PC-3 (cell line): ENCODE measurements at regions not wholly inside any gene's neighbourhood (a gene's known extent, or its start where the extent isn't known, plus 50 kb on each side); places are given as distances from the start of the nearest gene placed in this dataset.

Source experiments
- ATAC-seq: fragments of 200-7000 bp; cut with Tn5 transposase; 2 replicates; pipeline ENCODE4 v1.9.1; 2020; ENCODE audit warnings: mild to moderate bottlenecking, moderate library complexity
- BruUV-seq: library from RNA; stranded (reverse); fragments of 400-500 nt; replicated peaks from 2 replicates; lab custom pipeline; 2021; lab: Mats Ljungman, UMichigan
- CTCF ChIA-PET: fragments of 300-600 bp; sonication (Branson Sonifier 250); formaldehyde crosslinking; loops from one replicate; lab custom pipeline; 2022; ENCODE audit warnings: antibody characterized with exemption; lab: Charles Lee
- POLR2A ChIA-PET: fragments of 300-600 bp; sonication (Branson Sonifier 250); formaldehyde crosslinking; loops from one replicate; lab custom pipeline; 2022; ENCODE audit warnings: antibody characterized with exemption; ENCODE audit not compliant: unreplicated experiment; lab: Charles Lee
- DNase-seq: peaks from one replicate; pipeline ENCODE4 v3.0.0-alpha.2; 2015
- H2AFZ ChIP-seq: fragments of 300-600 bp; sonication (generic); 2 replicates; pipeline ENCODE4 v1.6.0; 2016; ENCODE audit warnings: antibody characterized with exemption, low read length
- H3F3A ChIP-seq: fragments of 300-600 bp; sonication (generic); one replicate; pipeline ENCODE4 v1.6.0; 2017; ENCODE audit warnings: antibody characterized with exemption, low read length, control low read depth, mild to moderate bottlenecking; ENCODE audit not compliant: unreplicated experiment
- H3K27ac ChIP-seq: fragments of 300-600 bp; sonication (generic); 2 replicates; pipeline ENCODE4 v1.5.1; 2016; ENCODE audit warnings: mild to moderate bottlenecking, low read length
- H3K27me3 ChIP-seq: fragments of 300-600 bp; sonication (generic); 2 replicates; pipeline ENCODE4 v1.6.1; 2016; ENCODE audit warnings: low read length, mixed read lengths
- H3K36me3 ChIP-seq: fragments of 300-600 bp; sonication (generic); 2 replicates; pipeline ENCODE4 v1.6.1; 2016; ENCODE audit warnings: low read depth, mixed run types, low read length, mixed read lengths
- H3K4me1 ChIP-seq: fragments of 300-600 bp; sonication (generic); 2 replicates; pipeline ENCODE4 v1.5.1; 2016; ENCODE audit warnings: low read length; ENCODE audit not compliant: insufficient read depth
- H3K4me2 ChIP-seq: fragments of 300-600 bp; sonication (generic); 2 replicates; pipeline ENCODE4 v1.6.0; 2016; ENCODE audit warnings: low read length
- H3K4me3 ChIP-seq: fragments of 300-600 bp; sonication (generic); 2 replicates; pipeline ENCODE4 v1.5.1; 2016; ENCODE audit warnings: mild to moderate bottlenecking, low read length, mixed read lengths
- H3K79me2 ChIP-seq: fragments of 300-600 bp; sonication (generic); 2 replicates; pipeline ENCODE4 v1.6.1; 2017; ENCODE audit warnings: low read length, mixed read lengths
- H3K9ac ChIP-seq: fragments of 300-600 bp; sonication (generic); 2 replicates; pipeline ENCODE4 v1.6.0; 2016; ENCODE audit warnings: mild to moderate bottlenecking, low read length
- H3K9me2 ChIP-seq: fragments of 300-600 bp; sonication (generic); replicated peaks from 2 replicates; pipeline ENCODE4 v1.6.1; 2016; ENCODE audit warnings: mixed run types, low read length, mixed read lengths
- H3K9me3 ChIP-seq: fragments of 300-600 bp; sonication (generic); 2 replicates; pipeline ENCODE4 v1.6.1; 2016; ENCODE audit warnings: low read length, mixed read lengths
- H4K20me1 ChIP-seq: fragments of 300-600 bp; sonication (generic); 2 replicates; pipeline ENCODE4 v1.6.1; 2016; ENCODE audit warnings: low read length, mixed read lengths
- EZH2 ChIP-seq: fragments of 300-600 bp; sonication (generic); IDR thresholded peaks from one replicate; pipeline ENCODE4 v1.6.1; 2017; ENCODE audit warnings: antibody characterized with exemption, mild to moderate bottlenecking, low read length; ENCODE audit not compliant: unreplicated experiment
- EZH2phosphoT487 ChIP-seq: fragments of 300-600 bp; sonication (generic); IDR thresholded peaks from 2 replicates; pipeline ENCODE4 v1.6.1; 2018; ENCODE audit warnings: mild to moderate bottlenecking, antibody characterized with exemption, low read length, borderline replicate concordance
- intact Hi-C: fragments of 100-400 bp; cut with micrococcal nuclease; formaldehyde crosslinking; loops from 2 replicates; pipeline ENCODE4 v1.9.0; 2023
- TF ChIP-seq, protein P1 (sequence below): fragments of 300-600 bp; sonication (generic); conservative IDR thresholded peaks from 2 replicates; pipeline ENCODE4 v1.5.1; 2017; ENCODE audit warnings: antibody characterized with exemption, low read depth, mild to moderate bottlenecking, low read length

DNA sequence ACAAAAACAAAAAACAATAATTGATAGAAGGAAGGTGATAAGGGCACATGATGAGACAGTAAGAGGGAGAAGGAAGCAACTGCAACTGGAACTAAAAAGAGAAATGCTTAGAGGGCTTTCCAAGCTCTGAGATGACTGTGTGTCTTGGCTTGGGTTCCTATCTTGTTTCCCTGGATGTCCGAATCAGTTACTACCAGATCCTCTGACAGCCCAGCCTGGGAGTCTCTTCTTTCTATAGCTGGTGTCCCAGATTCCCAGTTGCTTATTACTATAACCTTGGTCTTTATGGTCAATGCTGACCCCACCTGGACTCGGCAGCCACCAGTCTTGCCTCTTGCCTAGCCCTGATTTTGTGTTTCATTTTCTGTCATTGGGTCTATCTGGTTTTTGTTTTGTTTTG, 116.4 kb downstream of the RFC3 start:
- Histone ChIP-seq H3K4me2 (no peak overlapping the region), H3K36me3 (no peaks in the 10 kb centered on the region), H3K9me3 (no peaks in the 10 kb centered on the region), H3K79me2 (no peaks in the 10 kb centered on the region), H3F3A (no peaks in the 10 kb centered on the region), H4K20me1 (no peaks in the 10 kb centered on the region), H2AFZ (no peak overlapping the region), H3K9me2 (no peaks in the 10 kb centered on the region), H3K4me3 (no peak overlapping the region), H3K9ac (no peak overlapping the region), H3K27me3 (no peaks in the 10 kb centered on the region), H3K4me1 (no peaks in the 10 kb centered on the region), H3K27ac (no peak overlapping the region)
- intact Hi-C loops: loop anchor here (5.0 kb wide), 1 partner anchor 73 kb away; no protein-coding TSS in a partner anchor
- TF ChIP-seq EZH2 (no peak), EZH2phosphoT487 (no peak)
- TF ChIP-seq, protein P1, sequence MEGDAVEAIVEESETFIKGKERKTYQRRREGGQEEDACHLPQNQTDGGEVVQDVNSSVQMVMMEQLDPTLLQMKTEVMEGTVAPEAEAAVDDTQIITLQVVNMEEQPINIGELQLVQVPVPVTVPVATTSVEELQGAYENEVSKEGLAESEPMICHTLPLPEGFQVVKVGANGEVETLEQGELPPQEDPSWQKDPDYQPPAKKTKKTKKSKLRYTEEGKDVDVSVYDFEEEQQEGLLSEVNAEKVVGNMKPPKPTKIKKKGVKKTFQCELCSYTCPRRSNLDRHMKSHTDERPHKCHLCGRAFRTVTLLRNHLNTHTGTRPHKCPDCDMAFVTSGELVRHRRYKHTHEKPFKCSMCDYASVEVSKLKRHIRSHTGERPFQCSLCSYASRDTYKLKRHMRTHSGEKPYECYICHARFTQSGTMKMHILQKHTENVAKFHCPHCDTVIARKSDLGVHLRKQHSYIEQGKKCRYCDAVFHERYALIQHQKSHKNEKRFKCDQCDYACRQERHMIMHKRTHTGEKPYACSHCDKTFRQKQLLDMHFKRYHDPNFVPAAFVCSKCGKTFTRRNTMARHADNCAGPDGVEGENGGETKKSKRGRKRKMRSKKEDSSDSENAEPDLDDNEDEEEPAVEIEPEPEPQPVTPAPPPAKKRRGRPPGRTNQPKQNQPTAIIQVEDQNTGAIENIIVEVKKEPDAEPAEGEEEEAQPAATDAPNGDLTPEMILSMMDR: no peak
- ChIA-PET CTCF (no interaction called here), POLR2A (no interaction called here)
- no TSS peak for BruUV-seq
- DNase-seq (no peak), ATAC-seq (no peak)

DNA sequence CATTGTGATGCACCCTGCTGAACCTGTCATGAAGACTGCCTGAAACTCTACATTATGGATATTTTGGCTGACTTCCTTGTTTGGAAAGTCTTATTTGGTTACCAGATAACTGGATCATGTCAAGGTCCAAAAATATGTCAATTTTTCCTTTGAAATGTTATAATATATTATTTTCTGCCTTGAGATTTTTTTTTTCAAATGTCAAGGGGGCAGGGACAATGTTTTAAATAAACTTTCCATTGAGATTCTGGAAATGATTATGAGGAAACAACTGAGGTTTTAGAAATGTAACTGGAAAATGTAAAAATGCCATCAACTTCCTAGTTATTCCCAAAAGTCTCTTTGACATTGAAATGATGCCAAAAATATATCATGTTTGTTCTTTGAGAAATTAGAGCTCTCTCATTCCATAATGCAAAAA, 117.0 kb downstream of the RFC3 start:
- Histone ChIP-seq H2AFZ (no peak overlapping the region), H3K9me3 (no peaks in the 10 kb centered on the region), H3K9me2 (no peaks in the 10 kb centered on the region), H3K4me2 (no peak overlapping the region), H3F3A (no peaks in the 10 kb centered on the region), H3K9ac (no peak overlapping the region), H3K4me3 (no peak overlapping the region), H3K79me2 (no peaks in the 10 kb centered on the region), H3K4me1 (no peaks in the 10 kb centered on the region), H3K36me3 (no peaks in the 10 kb centered on the region), H3K27me3 (no peaks in the 10 kb centered on the region), H3K27ac (no peak overlapping the region), H4K20me1 (no peaks in the 10 kb centered on the region)
- no TSS peak for BruUV-seq
- no peak for DNase-seq
- TF ChIP-seq EZH2 (no peak), EZH2phosphoT487 (no peak)
- TF ChIP-seq, protein P1: no peak
- intact Hi-C loops: loop anchor here (5.0 kb wide), 1 partner anchor 72 kb away; no protein-coding TSS in a partner anchor
- POLR2A ChIA-PET: no interaction called here
- CTCF ChIA-PET: interaction anchor here (0.6 kb wide), 2 partner anchors 134 to 1234 kb away, joined by 3 read pairs; no protein-coding TSS in a partner anchor
- ATAC-seq: no peak

DNA sequence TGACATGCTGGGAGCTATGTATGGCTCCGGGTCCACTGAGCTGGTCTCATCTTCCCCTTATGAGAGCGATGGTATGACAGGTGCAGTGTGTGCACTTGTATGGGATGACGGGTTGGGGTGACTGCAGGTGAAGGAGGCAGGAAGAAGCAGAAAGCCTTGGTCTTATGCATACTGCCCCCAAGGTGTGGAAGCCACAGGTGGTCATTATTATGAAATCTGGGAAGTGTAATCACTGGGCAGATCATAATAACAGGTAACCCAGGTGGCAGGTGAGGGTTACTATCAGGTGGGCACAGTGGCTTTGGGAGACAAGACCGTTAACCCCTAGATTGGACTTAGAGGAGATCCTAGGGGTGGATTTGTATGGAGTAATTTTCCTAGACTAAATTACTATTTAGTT, 118.0 kb downstream of the RFC3 start:
- Histone ChIP-seq H3K36me3 (no peaks in the 10 kb centered on the region), H3K27ac (no peak overlapping the region), H3K9me2 (no peaks in the 10 kb centered on the region), H3K9ac (no peak overlapping the region), H4K20me1 (no peaks in the 10 kb centered on the region), H3F3A (no peaks in the 10 kb centered on the region), H3K79me2 (no peaks in the 10 kb centered on the region), H3K4me2 (no peak overlapping the region), H3K4me1 (no peaks in the 10 kb centered on the region), H2AFZ (no peak overlapping the region), H3K4me3 (no peak overlapping the region), H3K27me3 (no peaks in the 10 kb centered on the region), H3K9me3 (no peaks in the 10 kb centered on the region)
- ChIA-PET CTCF (no interaction called here), POLR2A (no interaction called here)
- no peak for ATAC-seq
- TF ChIP-seq, protein P1: no peak
- no peak for TF ChIP-seq EZH2
- TF ChIP-seq EZH2phosphoT487: no peak
- intact Hi-C loops: no loop called here
- no TSS peak for BruUV-seq
- no peak for DNase-seq
